HFFc6 (cell line): ENCODE measurements at regions not wholly inside any gene's neighbourhood (a gene's known extent, or its start where the extent isn't known, plus 50 kb on each side); places are given as distances from the start of the nearest gene placed in this dataset.

ENCODE experiments used
- DNase-seq: peaks from one replicate; pipeline ENCODE4 v3.0.0-alpha.2; 2018
- H3K27ac Mint-ChIP-seq: 2 replicates; pipeline ENCODE4 v1.8.0; 2020; ENCODE audit warnings: mild to moderate bottlenecking, mixed read lengths
- H3K27me3 Mint-ChIP-seq: 2 replicates; pipeline ENCODE4 v1.8.0; 2021; ENCODE audit warnings: mild to moderate bottlenecking, moderate library complexity, mixed read lengths; ENCODE audit not compliant: insufficient read depth
- H3K36me3 Mint-ChIP-seq: 2 replicates; pipeline ENCODE4 v1.8.0; 2021; ENCODE audit warnings: low read depth, mixed read lengths
- H3K4me1 Mint-ChIP-seq: 2 replicates; pipeline ENCODE4 v1.8.0; 2020; ENCODE audit warnings: low read depth, mixed read lengths
- H3K4me3 Mint-ChIP-seq: 2 replicates; pipeline ENCODE4 v1.8.0; 2020; ENCODE audit warnings: mild to moderate bottlenecking, moderate library complexity, mixed read lengths
- H3K9me3 Mint-ChIP-seq: 2 replicates; pipeline ENCODE4 v1.8.0; 2020; ENCODE audit warnings: mild to moderate bottlenecking, mixed read lengths
- TF ChIP-seq, protein P1 (sequence below): fragments of 200-600 bp; sonication (generic); IDR thresholded peaks from 2 replicates; pipeline ENCODE4 v1.5.0; 2021; ENCODE audit warnings: antibody characterized with exemption, mild to moderate bottlenecking

DNA sequence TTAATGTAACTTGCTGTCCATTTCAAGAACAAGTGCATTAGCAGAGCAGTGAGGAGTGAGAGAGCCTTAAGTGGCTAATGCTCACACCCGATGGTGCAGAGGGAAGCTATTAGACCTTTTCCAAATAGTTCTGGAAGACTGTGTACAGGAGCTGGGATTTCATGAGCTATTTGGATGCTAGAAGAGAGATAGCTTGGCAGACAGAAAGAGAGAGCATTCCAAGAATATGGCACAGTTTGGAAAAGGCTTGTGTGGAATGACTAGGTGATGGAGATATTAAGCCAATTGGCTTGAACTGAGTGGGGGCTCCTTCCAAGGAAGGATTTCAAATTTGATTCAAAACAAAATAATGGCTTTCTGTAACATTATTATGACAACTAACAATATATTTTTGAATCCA is 1097.2 kb upstream of the TENM3 start:
- no peaks in the 10 kb centered on the region for H3K36me3 Mint-ChIP-seq
- peaks cover 2% of the 10 kb centered on the region for H3K27me3 Mint-ChIP-seq
- TF ChIP-seq, protein P1, sequence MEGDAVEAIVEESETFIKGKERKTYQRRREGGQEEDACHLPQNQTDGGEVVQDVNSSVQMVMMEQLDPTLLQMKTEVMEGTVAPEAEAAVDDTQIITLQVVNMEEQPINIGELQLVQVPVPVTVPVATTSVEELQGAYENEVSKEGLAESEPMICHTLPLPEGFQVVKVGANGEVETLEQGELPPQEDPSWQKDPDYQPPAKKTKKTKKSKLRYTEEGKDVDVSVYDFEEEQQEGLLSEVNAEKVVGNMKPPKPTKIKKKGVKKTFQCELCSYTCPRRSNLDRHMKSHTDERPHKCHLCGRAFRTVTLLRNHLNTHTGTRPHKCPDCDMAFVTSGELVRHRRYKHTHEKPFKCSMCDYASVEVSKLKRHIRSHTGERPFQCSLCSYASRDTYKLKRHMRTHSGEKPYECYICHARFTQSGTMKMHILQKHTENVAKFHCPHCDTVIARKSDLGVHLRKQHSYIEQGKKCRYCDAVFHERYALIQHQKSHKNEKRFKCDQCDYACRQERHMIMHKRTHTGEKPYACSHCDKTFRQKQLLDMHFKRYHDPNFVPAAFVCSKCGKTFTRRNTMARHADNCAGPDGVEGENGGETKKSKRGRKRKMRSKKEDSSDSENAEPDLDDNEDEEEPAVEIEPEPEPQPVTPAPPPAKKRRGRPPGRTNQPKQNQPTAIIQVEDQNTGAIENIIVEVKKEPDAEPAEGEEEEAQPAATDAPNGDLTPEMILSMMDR: no peak
- H3K4me3 Mint-ChIP-seq: no peak overlapping the region
- H3K27ac Mint-ChIP-seq: no peak overlapping the region
- peaks cover 4% of the 10 kb centered on the region; the same call in 1 of the 2 replicates for H3K9me3 Mint-ChIP-seq
- DNase-seq: no peak
- no peaks in the 10 kb centered on the region; the same call in 1 of the 2 replicates for H3K4me1 Mint-ChIP-seq

DNA sequence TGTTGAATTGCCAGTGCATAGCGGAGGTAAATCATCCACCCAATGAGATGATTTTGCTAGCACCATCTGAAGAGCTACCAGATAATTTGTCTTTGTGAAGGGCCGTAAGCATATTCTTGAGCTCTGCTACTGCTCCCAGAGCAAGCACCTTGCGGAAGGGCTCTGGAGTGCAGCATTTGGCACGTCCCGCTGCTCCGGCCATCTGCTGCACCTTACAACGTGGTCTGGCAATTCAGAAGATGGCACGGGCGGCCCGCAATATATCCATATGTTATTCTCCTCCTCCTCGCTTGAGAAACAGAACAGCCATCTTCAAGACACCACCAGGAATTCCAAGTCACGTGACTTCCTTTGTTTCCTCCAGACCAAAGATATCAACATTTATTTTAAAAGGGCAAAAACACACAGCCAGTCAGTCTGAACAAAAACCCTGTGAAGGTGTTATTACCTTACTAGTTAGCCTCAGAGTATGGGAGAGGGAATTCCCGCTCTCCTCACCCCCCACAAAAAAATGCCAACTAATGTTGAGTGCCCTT is 1095.7 kb upstream of the TENM3 start:
- no peak overlapping the region for H3K27ac Mint-ChIP-seq

DNA sequence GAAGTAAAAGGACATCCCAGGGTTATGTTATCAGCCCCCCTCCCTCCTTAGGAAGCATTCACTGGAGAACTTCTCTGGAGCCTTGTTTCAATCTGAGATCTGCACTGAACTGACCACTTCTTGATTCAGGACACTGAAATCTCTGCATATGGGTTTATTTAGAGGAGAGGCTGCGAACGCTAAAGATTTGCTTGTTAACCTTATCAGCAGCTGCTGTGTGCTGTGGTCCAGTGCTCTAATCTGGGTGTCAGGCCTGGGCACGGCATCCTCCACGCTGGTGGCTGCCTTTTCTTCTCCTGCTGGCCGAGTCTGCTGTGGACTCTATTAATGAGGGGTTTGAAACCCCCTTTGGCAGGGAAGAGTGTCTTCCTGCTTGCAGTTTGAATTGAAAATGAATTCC is 1094.7 kb upstream of the TENM3 start:
- no peaks in the 10 kb centered on the region for H3K36me3 Mint-ChIP-seq
- H3K27ac Mint-ChIP-seq: no peak overlapping the region
- TF ChIP-seq, protein P1: no peak
- DNase-seq: no peak
- peaks cover 4% of the 10 kb centered on the region; the same call in 1 of the 2 replicates for H3K9me3 Mint-ChIP-seq
- peaks cover 2% of the 10 kb centered on the region for H3K27me3 Mint-ChIP-seq
- H3K4me3 Mint-ChIP-seq: no peak overlapping the region
- no peaks in the 10 kb centered on the region; the same call in 1 of the 2 replicates for H3K4me1 Mint-ChIP-seq

More for the DNA sequence above, 1095.7 kb upstream of the TENM3 start:
- no peak for DNase-seq
- Mint-ChIP-seq H3K4me1 (no peaks in the 10 kb centered on the region; the same call in 1 of the 2 replicates), H3K36me3 (no peaks in the 10 kb centered on the region), H3K27me3 (peaks cover 2% of the 10 kb centered on the region), H3K4me3 (no peak overlapping the region), H3K9me3 (peaks cover 4% of the 10 kb centered on the region; the same call in 1 of the 2 replicates)
- TF ChIP-seq, protein P1: no peak

DNA sequence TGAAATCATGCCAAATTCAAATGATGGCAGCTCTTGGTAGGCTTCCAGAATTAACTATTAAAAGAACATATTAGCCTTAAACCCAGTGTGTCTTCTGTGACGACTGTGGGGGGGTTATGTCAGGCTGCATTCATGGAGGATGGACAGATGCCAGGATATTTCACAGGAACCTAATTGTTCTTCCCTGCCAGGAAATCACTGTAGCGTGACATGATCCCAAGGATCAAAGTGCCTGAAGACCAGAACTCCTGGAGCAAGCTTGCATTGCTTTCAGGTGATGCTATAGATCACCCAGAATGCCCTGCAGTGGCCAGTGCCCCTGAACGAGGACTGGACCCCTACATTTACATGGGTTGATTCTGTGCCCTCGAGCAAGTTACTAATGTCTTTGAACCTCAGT is 1093.0 kb upstream of the TENM3 start:
- no peaks in the 10 kb centered on the region for H3K4me1 Mint-ChIP-seq
- H3K9me3 Mint-ChIP-seq: peaks cover 4% of the 10 kb centered on the region; the same call in 1 of the 2 replicates
- peaks cover 2% of the 10 kb centered on the region for H3K27me3 Mint-ChIP-seq
- H3K27ac Mint-ChIP-seq: no peak overlapping the region
- TF ChIP-seq, protein P1: no peak
- no peak overlapping the region for H3K4me3 Mint-ChIP-seq
- DNase-seq: no peak
- H3K36me3 Mint-ChIP-seq: no peaks in the 10 kb centered on the region

DNA sequence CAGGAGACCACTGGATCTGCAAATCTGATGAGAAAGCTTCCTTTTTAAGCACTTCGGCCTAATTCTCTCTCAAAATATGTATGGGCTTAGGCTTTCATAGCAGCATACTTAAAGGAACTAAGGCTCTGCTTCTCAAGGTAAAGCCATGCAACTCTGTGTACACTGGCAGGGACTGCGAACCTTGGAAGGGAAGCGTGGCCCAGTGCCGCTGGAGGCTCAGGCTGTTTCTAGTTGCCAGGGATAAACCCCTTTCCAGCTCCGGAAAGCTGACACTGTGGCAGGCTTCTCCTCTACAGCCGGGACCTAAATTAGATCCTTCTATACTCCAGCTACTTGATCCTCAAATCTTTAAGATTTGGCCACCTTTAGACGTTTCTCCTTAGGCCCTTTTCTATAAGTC is 1091.3 kb upstream of the TENM3 start:
- TF ChIP-seq, protein P1: no peak
- H3K4me3 Mint-ChIP-seq: no peak overlapping the region
- no peak overlapping the region for H3K27ac Mint-ChIP-seq
- H3K36me3 Mint-ChIP-seq: no peaks in the 10 kb centered on the region
- no peaks in the 10 kb centered on the region for H3K4me1 Mint-ChIP-seq
- H3K9me3 Mint-ChIP-seq: peaks cover 3% of the 10 kb centered on the region; the same call in 1 of the 2 replicates
- DNase-seq: no peak
- H3K27me3 Mint-ChIP-seq: no peaks in the 10 kb centered on the region; the same call in none of the 2 replicates

DNA sequence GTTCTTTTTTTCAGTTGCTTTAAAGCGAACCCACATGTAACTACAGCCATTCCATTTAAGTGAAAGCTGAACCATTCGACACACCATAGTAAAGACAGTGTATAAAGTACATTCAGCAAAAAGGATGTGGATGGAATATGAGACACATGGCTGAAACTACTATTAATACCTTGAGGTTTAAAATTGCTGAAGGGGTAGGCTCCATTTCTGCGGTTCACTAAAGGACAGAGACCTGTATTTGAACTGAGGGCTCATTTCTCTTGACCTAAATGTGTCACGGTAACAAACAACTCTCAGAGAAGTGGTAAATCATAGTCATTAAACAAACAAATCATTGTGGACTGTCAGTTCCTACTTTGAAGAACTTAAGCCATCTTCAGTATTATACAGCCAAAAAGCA is 1085.6 kb upstream of the TENM3 start:
- Mint-ChIP-seq H3K4me3 (no peak overlapping the region), H3K27ac (no peak overlapping the region)

More for the DNA sequence above, 1085.6 kb upstream of the TENM3 start:
- H3K36me3 Mint-ChIP-seq: no peaks in the 10 kb centered on the region
- H3K27me3 Mint-ChIP-seq: peaks cover 2% of the 10 kb centered on the region
- TF ChIP-seq, protein P1: no peak
- H3K4me1 Mint-ChIP-seq: no peaks in the 10 kb centered on the region
- H3K9me3 Mint-ChIP-seq: no peaks in the 10 kb centered on the region
- no peak for DNase-seq
